ENCODE measurements at regions not wholly inside any gene's neighbourhood (a gene's known extent, or its start where the extent isn't known, plus 50 kb on each side); places are given as distances from the start of the nearest gene placed in this dataset.

DNA sequence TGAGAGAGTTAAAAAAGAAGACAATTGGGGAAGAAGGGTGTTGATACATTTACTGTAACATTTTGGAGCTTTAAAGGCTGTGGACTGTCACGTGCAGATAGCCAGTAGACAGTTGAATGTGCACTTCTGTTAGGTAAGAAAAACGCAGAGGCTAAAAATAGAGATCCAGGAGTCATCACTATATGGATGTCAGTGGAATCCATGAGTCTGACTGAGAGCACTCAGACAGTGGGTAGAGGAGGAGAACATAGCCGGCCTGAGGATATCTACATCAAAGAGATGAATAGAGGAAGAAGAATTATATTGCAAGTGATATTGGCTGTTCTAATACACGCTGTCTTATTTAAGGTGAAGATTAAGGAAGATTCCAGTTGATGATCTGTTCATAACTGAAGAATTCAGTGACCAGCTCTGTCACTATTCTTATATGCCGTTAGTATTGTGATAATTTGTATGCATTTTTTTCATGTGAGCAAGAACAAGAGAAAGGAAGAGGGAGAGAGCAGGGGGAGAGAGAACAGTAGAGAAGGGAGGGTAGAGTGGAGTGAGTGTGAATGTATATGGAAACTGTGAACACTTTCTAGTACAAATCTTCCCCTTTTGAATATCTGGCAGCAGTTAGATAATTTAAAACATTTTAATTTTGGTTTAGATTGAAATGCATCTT is 344.8 kb downstream of the CHRM3 start:
- TF ChIP-seq, protein P1, sequence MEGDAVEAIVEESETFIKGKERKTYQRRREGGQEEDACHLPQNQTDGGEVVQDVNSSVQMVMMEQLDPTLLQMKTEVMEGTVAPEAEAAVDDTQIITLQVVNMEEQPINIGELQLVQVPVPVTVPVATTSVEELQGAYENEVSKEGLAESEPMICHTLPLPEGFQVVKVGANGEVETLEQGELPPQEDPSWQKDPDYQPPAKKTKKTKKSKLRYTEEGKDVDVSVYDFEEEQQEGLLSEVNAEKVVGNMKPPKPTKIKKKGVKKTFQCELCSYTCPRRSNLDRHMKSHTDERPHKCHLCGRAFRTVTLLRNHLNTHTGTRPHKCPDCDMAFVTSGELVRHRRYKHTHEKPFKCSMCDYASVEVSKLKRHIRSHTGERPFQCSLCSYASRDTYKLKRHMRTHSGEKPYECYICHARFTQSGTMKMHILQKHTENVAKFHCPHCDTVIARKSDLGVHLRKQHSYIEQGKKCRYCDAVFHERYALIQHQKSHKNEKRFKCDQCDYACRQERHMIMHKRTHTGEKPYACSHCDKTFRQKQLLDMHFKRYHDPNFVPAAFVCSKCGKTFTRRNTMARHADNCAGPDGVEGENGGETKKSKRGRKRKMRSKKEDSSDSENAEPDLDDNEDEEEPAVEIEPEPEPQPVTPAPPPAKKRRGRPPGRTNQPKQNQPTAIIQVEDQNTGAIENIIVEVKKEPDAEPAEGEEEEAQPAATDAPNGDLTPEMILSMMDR (conservative IDR thresholded peaks at IDR 0.05; ENCODE audit: low read depth in 2 of 2), result no peak
- TF ChIP-seq, protein P2, sequence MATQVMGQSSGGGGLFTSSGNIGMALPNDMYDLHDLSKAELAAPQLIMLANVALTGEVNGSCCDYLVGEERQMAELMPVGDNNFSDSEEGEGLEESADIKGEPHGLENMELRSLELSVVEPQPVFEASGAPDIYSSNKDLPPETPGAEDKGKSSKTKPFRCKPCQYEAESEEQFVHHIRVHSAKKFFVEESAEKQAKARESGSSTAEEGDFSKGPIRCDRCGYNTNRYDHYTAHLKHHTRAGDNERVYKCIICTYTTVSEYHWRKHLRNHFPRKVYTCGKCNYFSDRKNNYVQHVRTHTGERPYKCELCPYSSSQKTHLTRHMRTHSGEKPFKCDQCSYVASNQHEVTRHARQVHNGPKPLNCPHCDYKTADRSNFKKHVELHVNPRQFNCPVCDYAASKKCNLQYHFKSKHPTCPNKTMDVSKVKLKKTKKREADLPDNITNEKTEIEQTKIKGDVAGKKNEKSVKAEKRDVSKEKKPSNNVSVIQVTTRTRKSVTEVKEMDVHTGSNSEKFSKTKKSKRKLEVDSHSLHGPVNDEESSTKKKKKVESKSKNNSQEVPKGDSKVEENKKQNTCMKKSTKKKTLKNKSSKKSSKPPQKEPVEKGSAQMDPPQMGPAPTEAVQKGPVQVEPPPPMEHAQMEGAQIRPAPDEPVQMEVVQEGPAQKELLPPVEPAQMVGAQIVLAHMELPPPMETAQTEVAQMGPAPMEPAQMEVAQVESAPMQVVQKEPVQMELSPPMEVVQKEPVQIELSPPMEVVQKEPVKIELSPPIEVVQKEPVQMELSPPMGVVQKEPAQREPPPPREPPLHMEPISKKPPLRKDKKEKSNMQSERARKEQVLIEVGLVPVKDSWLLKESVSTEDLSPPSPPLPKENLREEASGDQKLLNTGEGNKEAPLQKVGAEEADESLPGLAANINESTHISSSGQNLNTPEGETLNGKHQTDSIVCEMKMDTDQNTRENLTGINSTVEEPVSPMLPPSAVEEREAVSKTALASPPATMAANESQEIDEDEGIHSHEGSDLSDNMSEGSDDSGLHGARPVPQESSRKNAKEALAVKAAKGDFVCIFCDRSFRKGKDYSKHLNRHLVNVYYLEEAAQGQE (IDR thresholded peaks at IDR 0.05; ENCODE audit: unreplicated experiment), result no peak

Measured in GM23338 (cell line).